Activated CD8-positive, alpha-beta memory T cell treated with anti-CD3 and anti-CD28 coated beads for 36 hours (primary cell): ENCODE measurements at regions not wholly inside any gene's neighbourhood (a gene's known extent, or its start where the extent isn't known, plus 50 kb on each side); places are given as distances from the start of the nearest gene placed in this dataset.

Source experiments
- CTCF ChIA-PET: fragments of 350-600 bp; sonication (Branson Sonifier 250); formaldehyde crosslinking; loops from one replicate; lab custom pipeline; 2021; ENCODE audit warnings: antibody characterized with exemption; lab: Charles Lee
- POLR2A ChIA-PET: fragments of 350-600 bp; sonication (Branson Sonifier 250); formaldehyde crosslinking; loops from one replicate; lab custom pipeline; 2021; ENCODE audit warnings: antibody characterized with exemption; lab: Charles Lee

- CTCF ChIA-PET, result no interaction called here
- POLR2A ChIA-PET, result no interaction called here
Measured at GRCh38 chr6:133814238-133814637, 74.7 kb upstream of the TCF21 start.

- ChIA-PET POLR2A (no interaction called here), CTCF (no interaction called here)
Measured at GRCh38 chr6:133814797-133815196, 74.1 kb upstream of the TCF21 start.

GRCh38 chr6:133815313-133815712 is 73.6 kb upstream of the TCF21 start:
- ChIA-PET CTCF (no interaction called here), POLR2A (no interaction called here)

- POLR2A ChIA-PET, result no interaction called here
Measured at GRCh38 chr6:133816171-133816570, 72.7 kb upstream of the TCF21 start.

GRCh38 chr6:133817460-133818047 is 71.4 kb upstream of the TCF21 start:
- POLR2A ChIA-PET, result no interaction called here
- CTCF ChIA-PET, result no interaction called here

More at GRCh38 chr6:133816171-133816570, 72.7 kb upstream of the TCF21 start:
- CTCF ChIA-PET, result no interaction called here

- POLR2A ChIA-PET, result no interaction called here
- CTCF ChIA-PET, result no interaction called here
Measured at GRCh38 chr6:133818320-133818719, 70.6 kb upstream of the TCF21 start.

- ChIA-PET CTCF (no interaction called here), POLR2A (no interaction called here)
Measured at GRCh38 chr6:133820208-133820607, 68.7 kb upstream of the TCF21 start.

- ChIA-PET CTCF (no interaction called here), POLR2A (no interaction called here)
Measured at GRCh38 chr6:133827766-133828165, 61.1 kb upstream of the TCF21 start.

GRCh38 chr6:133833949-133834359 is 55.0 kb upstream of the TCF21 start:
- ChIA-PET POLR2A (no interaction called here), CTCF (no interaction called here)

GRCh38 chr6:133834472-133835170 is 54.3 kb upstream of the TCF21 start:
- POLR2A ChIA-PET, result no interaction called here

GRCh38 chr6:133835901-133836300 is 53.0 kb upstream of the TCF21 start:
- ChIA-PET POLR2A (no interaction called here), CTCF (no interaction called here)

More at GRCh38 chr6:133834472-133835170, 54.3 kb upstream of the TCF21 start:
- CTCF ChIA-PET, result interaction anchor here (1.0 kb wide), 1 partner anchor 11 kb away, joined by 3 read pairs; no protein-coding TSS in a partner anchor

- ChIA-PET CTCF (interaction anchor here (0.6 to 1.4 kb wide), 5 partner anchors 36 to 89 kb away, joined by 3 to 11 read pairs (median 4); no protein-coding TSS in a partner anchor), POLR2A (no interaction called here)
Measured at GRCh38 chr6:133837801-133838349, 51.0 kb upstream of the TCF21 start.
